Right renal pelvis (tissue), 4 donors: ENCODE measurements at regions not wholly inside any gene's neighbourhood (a gene's known extent, or its start where the extent isn't known, plus 50 kb on each side); places are given as distances from the start of the nearest gene placed in this dataset.
"Not testable (repeated sequence)": the region's sequence is repeated elsewhere in the genome, so short reads cannot be mapped to it uniquely, and the experiment has no call there.

Source experiments
- DNase-seq, 4 donors: peaks; one replicate each; pipeline ENCODE4 v3.0.0-alpha.2; 2013; ENCODE audit warnings: low read depth in 4 of 4, low spot score in 3 of 4, missing footprints in 1 of 4

- DNase-seq, result no peak
These were observed 328.3 kb downstream of the LRATD1 start for GRCh38 chr2:14960686-14961324.

- DNase-seq, result no peak
These were observed 335.2 kb downstream of the LRATD1 start for GRCh38 chr2:14967729-14968128.

- DNase-seq, result no peak
These were observed 342.9 kb downstream of the LRATD1 start for GRCh38 chr2:14975381-14975780.

- peak in 2 of 4 donors; percentile 3 to 10 for DNase-seq
These were observed 344.5 kb downstream of the LRATD1 start for GRCh38 chr2:14977021-14977420.

- DNase-seq, result no peak
These were observed 346.3 kb downstream of the LRATD1 start for GRCh38 chr2:14978845-14979244.

DNA sequence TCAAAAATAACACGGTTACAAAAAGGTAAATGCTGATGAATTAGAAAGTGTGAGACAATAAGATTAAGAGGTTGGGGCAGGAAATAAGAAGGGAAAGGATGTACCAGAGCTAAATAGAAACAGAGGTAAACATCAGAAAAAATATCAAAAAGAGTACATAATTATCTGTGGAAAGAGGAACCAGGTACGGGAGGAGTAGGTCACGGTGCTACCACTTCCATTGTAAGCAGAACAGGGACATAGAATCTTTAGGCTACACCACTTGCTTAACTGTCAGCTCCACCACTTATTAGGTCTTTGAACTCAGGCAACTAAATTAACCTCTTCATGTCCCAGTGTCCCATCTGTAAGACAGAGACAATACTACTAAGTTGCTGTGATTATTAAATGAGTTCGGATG is 350.3 kb downstream of the LRATD1 start:
- no peak for DNase-seq

DNA sequence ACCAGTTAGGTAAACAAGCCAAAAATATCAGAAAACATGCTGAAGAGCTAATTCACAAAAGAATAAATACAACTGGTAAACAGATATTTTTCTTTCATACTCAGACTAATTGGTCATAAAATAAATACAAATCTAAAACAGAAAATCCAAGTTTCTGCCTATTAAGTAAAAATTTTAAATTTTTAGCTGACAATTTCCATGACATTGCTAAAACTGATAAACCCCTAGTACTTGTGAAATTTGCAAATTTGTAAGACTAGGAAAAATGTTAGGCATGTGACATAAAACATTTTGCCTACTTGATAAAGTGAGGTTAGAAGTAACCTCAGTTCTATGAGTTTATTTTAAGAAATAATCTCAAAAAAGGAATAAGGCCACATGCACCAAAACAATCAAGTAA is 356.1 kb downstream of the LRATD1 start:
- no peak for DNase-seq

- DNase-seq, result no peak
These were observed 359.2 kb downstream of the LRATD1 start for GRCh38 chr2:14991723-14992122.

DNA sequence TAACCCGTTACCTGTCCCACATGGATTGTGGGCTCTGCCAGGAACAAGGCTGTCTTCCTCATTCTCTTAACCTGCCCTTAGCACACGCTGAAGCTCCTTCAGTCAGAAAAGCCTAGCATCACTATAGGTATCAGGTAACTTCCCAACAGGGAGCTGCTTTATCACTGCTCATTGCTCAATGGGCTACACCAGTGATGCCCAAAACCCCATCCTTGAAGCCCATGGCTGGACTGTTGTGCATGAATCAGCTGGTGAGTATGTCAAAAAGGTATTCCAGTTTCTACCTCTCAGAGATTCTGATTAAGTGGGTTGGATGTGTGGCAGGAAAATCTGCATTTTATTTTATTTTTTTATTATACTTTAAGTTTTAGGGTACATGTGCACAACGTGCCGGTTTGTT is 362.2 kb downstream of the LRATD1 start:
- DNase-seq, result no peak

DNA sequence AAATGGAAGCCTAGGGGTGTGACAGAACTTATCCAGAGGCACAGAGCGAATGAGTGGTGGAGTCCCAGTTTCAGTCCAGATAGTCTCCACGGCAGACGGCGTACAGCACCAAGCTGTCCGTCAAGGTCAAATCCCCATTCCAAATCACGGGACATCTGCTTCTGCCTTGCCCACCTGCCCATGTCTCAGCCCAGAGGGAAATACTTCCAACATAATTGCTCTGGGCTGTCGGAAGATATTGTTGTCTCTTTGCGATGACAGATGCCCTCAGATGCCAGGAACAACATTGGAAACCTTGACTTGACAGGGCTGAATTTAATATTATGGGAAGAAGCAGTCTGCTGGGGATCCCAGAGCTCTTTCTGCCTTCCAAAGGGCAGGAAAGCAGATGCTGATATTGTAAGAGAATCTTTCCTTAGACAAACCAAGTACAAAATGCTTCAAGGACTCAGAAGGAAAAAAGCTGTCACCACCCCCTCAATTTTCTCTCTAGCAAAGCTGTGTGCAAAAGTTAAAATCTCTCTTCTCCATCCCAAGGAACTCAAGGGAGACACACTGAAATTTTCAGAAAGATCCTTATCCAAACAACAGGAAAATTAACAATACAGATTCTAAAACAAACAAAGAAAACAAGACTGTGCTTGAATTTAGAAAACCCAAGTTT is 364.0 kb downstream of the LRATD1 start:
- DNase-seq, result no peak

- no peak for DNase-seq
These were observed 366.0 kb downstream of the LRATD1 start for GRCh38 chr2:14998546-14998945.

DNA sequence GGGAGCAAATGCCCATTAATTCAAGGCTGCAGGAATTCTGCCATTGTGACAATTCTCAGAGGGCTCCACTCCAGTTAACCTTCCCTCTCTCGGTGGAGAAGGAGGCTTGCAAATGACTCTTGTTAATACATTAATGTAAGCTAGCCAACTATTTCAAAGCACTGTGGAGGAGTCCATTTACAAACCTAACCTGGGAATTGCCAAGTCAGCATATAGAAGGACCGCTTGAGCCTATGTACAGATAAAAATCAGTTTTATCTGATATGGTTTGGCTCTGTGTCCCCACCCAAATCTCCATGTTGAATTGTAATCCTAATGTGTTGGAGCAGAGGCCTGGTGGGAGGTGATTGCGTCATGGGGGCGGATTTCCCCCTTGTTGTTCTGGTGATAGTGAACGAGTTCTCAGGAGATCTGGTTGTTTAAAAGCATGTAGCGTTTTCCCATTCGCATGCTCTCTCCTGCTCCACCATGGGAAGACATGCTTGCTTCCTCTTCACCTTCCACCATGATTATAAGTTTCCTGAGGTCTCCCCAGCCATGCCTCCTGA is 366.7 kb downstream of the LRATD1 start:
- no peak for DNase-seq

DNA sequence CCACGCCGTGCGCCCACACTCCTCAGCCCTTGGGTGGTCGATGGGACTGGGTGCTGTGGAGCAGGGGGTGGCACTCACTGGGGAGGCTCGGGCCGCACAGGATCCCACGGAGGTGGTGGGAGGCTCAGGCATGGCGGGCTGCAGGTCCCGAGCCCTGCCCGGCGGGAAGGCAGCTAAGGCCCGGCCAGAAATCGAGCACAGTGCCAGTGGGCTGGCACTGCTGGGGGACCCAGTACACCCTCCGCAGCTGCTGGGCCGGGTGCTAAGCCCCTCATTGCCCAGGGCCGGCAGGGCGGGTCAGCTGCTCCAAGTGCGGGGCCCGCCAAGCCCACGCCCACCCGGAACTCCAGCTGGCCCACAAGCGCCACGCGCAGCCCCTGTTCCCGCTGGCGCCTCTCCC is 370.0 kb downstream of the LRATD1 start:
- DNase-seq, result not testable (repeated sequence)

DNA sequence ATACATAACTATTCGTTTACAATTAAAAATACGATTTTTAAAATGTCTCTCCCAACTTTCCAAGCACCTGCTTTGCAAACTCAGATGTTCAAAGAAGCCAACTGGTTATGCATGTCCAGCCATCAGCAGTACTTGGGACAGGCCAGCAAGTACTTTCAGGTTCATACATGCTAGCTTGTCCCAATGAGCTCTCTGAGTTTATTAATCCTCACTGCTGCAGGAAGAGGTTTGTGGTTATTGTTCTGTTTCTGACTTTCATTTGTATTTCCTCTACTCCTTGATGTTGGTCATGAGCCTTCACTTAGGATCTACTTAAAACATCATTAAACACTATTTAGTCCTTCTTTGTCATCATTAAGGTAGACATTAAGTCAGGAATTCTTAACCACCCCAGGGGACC is 374.1 kb downstream of the LRATD1 start:
- no peak for DNase-seq

DNA sequence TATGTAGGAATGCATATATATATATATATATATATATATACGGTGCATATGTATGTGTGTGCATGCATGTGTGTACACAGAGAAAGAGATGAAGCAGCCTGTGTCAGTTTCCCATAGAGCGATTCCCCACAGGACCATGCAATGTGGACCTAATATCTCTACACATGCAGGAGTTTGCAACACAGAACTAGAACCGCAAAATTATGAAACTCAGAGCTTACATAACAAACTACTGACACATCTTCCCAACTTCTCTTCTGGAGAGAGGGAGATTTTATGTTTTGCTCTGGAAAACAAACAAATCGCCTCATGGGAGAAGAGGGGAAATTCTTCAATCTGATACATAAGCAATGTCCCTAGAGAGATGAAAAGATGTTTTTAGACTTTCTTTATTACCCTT is 377.2 kb downstream of the LRATD1 start:
- no peak for DNase-seq

DNA sequence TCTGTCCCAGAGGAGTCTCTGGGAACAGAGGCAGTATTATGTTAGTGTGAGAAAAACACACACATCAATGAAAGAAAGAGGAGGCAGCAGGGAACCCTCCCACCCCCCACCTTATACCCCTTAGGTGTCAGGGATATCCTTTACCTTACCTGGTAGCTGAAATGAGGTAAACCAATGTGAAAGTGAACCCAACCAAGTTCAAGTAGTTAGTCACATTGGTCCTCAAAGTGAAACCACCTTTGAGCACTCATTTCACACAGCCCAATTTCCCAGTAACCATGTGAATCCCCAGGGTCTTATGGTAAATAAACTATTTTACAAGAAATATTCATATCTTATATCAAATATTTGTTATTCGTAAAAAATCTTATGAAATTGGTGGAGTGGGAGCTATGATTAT is 377.8 kb downstream of the LRATD1 start:
- DNase-seq, result no peak

DNA sequence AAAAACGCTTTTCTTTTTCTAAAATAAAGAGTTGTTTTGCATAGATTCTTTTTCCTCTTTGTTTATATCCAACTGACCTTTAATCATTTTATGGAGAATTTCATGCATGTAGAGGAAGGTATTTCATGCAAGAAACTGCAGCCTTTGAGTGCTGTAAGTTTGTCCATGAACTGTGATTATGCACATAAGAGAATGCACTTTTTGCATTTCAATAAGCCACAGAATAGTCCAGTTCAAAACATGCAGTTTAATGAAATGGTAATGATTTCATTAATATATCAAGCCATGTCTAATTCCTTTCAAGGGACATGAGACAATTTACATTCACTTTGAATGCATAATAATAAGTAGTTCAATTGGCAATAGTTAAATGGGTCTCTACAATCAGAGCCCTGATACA is 386.3 kb downstream of the LRATD1 start:
- DNase-seq, result no peak

DNA sequence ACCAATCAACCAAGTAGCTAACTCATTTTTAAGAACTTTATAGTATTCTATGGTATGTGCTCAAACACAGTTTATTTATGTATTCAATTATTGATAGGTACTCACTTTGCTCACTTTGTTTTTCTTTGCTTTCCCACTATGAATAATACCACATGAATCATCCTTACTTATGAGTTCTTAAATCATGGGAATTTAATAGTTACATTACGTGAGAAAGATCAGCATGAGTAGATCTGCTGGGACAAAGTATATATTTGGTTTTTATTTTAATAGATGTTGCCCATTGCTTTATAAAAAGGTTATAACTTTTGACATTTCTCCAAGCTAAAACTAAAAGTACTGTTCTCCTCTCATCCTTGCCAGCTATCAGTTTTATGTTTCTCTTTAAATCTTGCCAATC is 390.7 kb downstream of the LRATD1 start:
- DNase-seq, result no peak

DNA sequence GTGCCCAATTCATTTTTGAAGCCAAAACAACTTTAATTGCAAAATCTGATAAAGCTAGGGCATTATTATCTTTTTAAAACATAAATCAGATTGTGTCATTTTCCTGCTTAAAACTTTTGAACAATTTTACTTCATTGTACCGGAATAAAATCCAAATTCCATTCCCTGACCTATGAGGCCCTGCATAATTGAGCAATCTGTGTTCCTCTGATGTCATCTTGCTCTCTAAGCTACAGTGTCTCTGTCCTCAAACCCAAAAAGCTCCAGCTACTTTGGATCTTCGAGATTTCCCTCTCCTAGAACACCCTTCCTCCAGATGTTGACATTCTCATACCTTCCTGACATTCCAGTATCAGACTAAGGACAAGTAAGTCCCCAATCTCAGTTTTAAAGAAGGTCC is 395.9 kb downstream of the LRATD1 start:
- DNase-seq, result no peak

DNA sequence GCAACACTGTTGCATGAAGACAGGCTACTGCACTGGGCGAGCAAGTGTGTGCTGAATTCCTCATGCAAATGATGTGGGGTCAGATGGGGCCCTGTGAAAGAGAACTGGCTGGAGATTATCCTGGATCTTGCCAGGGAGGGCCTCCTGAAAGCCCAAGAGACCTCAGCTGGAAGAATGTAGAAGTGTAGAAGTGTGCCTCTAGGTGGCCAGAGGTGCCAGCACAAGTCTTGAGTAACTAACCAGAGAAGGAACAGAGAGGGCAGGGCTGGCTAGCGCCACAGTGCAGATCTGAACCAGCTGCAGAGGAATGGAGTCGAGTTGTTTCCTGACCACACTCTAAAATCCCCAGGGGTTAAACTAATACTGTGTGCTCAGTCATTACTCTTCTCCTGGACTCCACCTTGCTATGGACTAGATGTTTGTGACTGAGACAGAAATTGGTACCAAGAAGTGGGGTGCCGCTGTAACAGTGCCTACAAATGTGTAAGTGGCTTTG is 399.3 kb downstream of the LRATD1 start:
- DNase-seq, result no peak

GRCh38 chr2:15034246-15034645 is 401.7 kb downstream of the LRATD1 start:
- DNase-seq, result no peak

- no peak for DNase-seq
These were observed 402.3 kb downstream of the LRATD1 start for GRCh38 chr2:15034860-15035259.
